ENCODE measurements at regions not wholly inside any gene's neighbourhood (a gene's known extent, or its start where the extent isn't known, plus 50 kb on each side); places are given as distances from the start of the nearest gene placed in this dataset.
"Not testable (repeated sequence)": the region's sequence is repeated elsewhere in the genome, so short reads cannot be mapped to it uniquely, and the experiment has no call there.

GRCh38 chr12:124669271-124669721 lies 101.9 kb upstream of the NCOR2 start:
- TF ChIP-seq PATZ1 (CRISPR knock-in tag; IDR thresholded peaks at IDR 0.05; ENCODE audit: borderline replicate concordance); TSHZ2 (CRISPR knock-in tag; IDR thresholded peaks at IDR 0.05); ARNTL (CRISPR knock-in tag; IDR thresholded peaks at IDR 0.05; ENCODE audit: borderline replicate concordance, low read depth); ZNF565 (CRISPR knock-in tag; conservative IDR thresholded peaks at IDR 0.05; ENCODE audit: low read depth); ISL1 (CRISPR knock-in tag; IDR thresholded peaks at IDR 0.05); SNAI2 (CRISPR knock-in tag; IDR thresholded peaks at IDR 0.05); BACH2 (CRISPR knock-in tag; IDR thresholded peaks at IDR 0.05; ENCODE audit: borderline replicate concordance); RARB (CRISPR knock-in tag; IDR thresholded peaks at IDR 0.05); POU6F1 (CRISPR knock-in tag; IDR thresholded peaks at IDR 0.05; ENCODE audit: borderline replicate concordance, low read depth); OSR1 (CRISPR knock-in tag; IDR thresholded peaks at IDR 0.05); ZFP30 (CRISPR knock-in tag; IDR thresholded peaks at IDR 0.05); ZFP3 (CRISPR knock-in tag; IDR thresholded peaks at IDR 0.05): not testable (repeated sequence)

All from SK-N-SH treated with all-trans-retinoic acid at 6 μM for 48 hours (cell line).